Endothelial cell of umbilical vein (primary cell): ENCODE measurements at regions not wholly inside any gene's neighbourhood (a gene's known extent, or its start where the extent isn't known, plus 50 kb on each side); places are given as distances from the start of the nearest gene placed in this dataset.

Experiments
- BruUV-seq: library from RNA; stranded (reverse); fragments of 400-500 nt; replicated peaks from 2 replicates; lab custom pipeline; 2021; lab: Mats Ljungman, UMichigan
- CTCF ChIA-PET: fragments of 300-600, 350-600 bp; sonication (Branson Sonifier 250); formaldehyde crosslinking; loops from one replicate; lab custom pipeline; 2021; ENCODE audit warnings: antibody characterized with exemption, inconsistent platforms; lab: Charles Lee
- POLR2A ChIA-PET: fragments of 300-600, 350-600 bp; sonication (Branson Sonifier 250); formaldehyde crosslinking; loops from one replicate; lab custom pipeline; 2021; ENCODE audit warnings: antibody characterized with exemption, inconsistent platforms; lab: Charles Lee
- DNase-seq: peaks from one replicate; pipeline ENCODE4 v3.0.0-alpha.2; 2011; ENCODE audit warnings: low read depth, low spot score
- FAIRE-seq: peaks from 2 replicates; lab custom pipeline; 2011; peaks lifted over from hg19 to GRCh38; lab: Jason Lieb, UNC
- H2AFZ ChIP-seq: 2 replicates; pipeline ENCODE4 v1.6.0; 2012; ENCODE audit warnings: low read depth, low read length, control low read depth, inconsistent platforms
- H3K27ac ChIP-seq: 2 replicates; pipeline ENCODE4 v1.5.1; 2011; ENCODE audit warnings: low read depth, mild to moderate bottlenecking, control low read depth, low read length, moderate library complexity; ENCODE audit not compliant: insufficient read depth
- H3K27me3 ChIP-seq, 2 experiments: 2 replicates each; pipeline versions ENCODE4 v1.6.0 to v1.6.1; 2011; ENCODE audit warnings: low read length in 2 of 2, mixed read lengths in 1 of 2; ENCODE audit not compliant: control insufficient read depth in 2 of 2, insufficient read depth in 2 of 2
- H3K36me3 ChIP-seq, 2 experiments: 2 replicates in 1 of 2; 3 replicates in 1 of 2; pipeline ENCODE4 v1.5.1; 2011; ENCODE audit warnings: low read length in 2 of 2, mild to moderate bottlenecking in 1 of 2, moderate library complexity in 1 of 2; ENCODE audit not compliant: control insufficient read depth in 2 of 2, insufficient read depth in 2 of 2; ENCODE audit errors: extremely low read depth in 1 of 2
- H3K4me1 ChIP-seq: 3 replicates; pipeline ENCODE4 v1.5.1; 2011; ENCODE audit warnings: mild to moderate bottlenecking, low read length; ENCODE audit not compliant: control insufficient read depth, insufficient read depth; ENCODE audit errors: extremely low read depth
- H3K4me2 ChIP-seq: 2 replicates; pipeline ENCODE4 v1.6.1; 2011; ENCODE audit warnings: low read length, control low read depth, mixed read lengths; ENCODE audit not compliant: insufficient read depth
- H3K4me3 ChIP-seq, 3 experiments: fragments of 200-600 bp in 1 of 3; sonication (generic), shearing (Covaris generic) in 1 of 3; replicated peaks in 1 of 3; 2 replicates each; pipeline ENCODE4 v1.5.1; 2011 to 2016; ENCODE audit warnings: control low read depth in 3 of 3, low read length in 3 of 3, mild to moderate bottlenecking in 2 of 3, inconsistent platforms in 1 of 3, low read depth in 1 of 3, moderate library complexity in 1 of 3; ENCODE audit not compliant: insufficient read depth in 1 of 3
- H3K79me2 ChIP-seq: 2 replicates; pipeline ENCODE4 v1.6.0; 2012; ENCODE audit warnings: low read length, inconsistent platforms; ENCODE audit not compliant: control insufficient read depth, insufficient read depth
- H3K9ac ChIP-seq: replicated peaks from 2 replicates; pipeline ENCODE3; 2011; ENCODE audit warnings: low read length, control low read depth; ENCODE audit not compliant: insufficient read depth; ENCODE audit errors: extremely low read depth
- H3K9me1 ChIP-seq: replicated peaks from 3 replicates; pipeline ENCODE4 v1.6.0; 2011; ENCODE audit warnings: mild to moderate bottlenecking, low read length; ENCODE audit not compliant: control insufficient read depth, insufficient read depth; ENCODE audit errors: extremely low read depth
- H3K9me3 ChIP-seq: replicated peaks from 2 replicates; pipeline ENCODE4 v1.5.1; 2012; ENCODE audit warnings: low read length, inconsistent platforms; ENCODE audit not compliant: control insufficient read depth, insufficient read depth
- H4K20me1 ChIP-seq: replicated peaks from 2 replicates; pipeline ENCODE3; 2011; ENCODE audit warnings: mild to moderate bottlenecking, low read length; ENCODE audit not compliant: control insufficient read depth, insufficient read depth; ENCODE audit errors: extremely low read depth
- CTCF ChIP-seq, 2 donors: IDR thresholded peaks; 1 replicate in 1 of 2; 2 replicates in 1 of 2; pipeline ENCODE4 v1.5.1; 2011; ENCODE audit warnings: low read length in 2 of 2, mild to moderate bottlenecking in 2 of 2, moderate library complexity in 2 of 2, control low read depth in 1 of 2, inconsistent platforms in 1 of 2, low read depth in 1 of 2; ENCODE audit not compliant: insufficient read depth in 1 of 2; ENCODE audit errors: extremely low read depth in 1 of 2
- EZH2 ChIP-seq: IDR thresholded peaks from 2 replicates; pipeline ENCODE4 v1.6.1; 2012; ENCODE audit warnings: borderline replicate concordance, low read depth, mild to moderate bottlenecking, moderate library complexity, low read length, inconsistent platforms; ENCODE audit not compliant: severe bottlenecking
- FOS ChIP-seq: IDR thresholded peaks from 2 replicates; pipeline ENCODE4 v1.6.1; 2011; ENCODE audit warnings: mild to moderate bottlenecking, low read length, moderate library complexity, borderline replicate concordance; ENCODE audit not compliant: insufficient read depth
- GATA2 ChIP-seq: IDR thresholded peaks from 2 replicates; pipeline ENCODE4 v1.7.0; 2011; ENCODE audit warnings: low read depth, mild to moderate bottlenecking, moderate library complexity, mixed read lengths, low read length; ENCODE audit not compliant: insufficient read length, insufficient read depth
- JUN ChIP-seq: IDR thresholded peaks from 2 replicates; pipeline ENCODE4 v1.6.1; 2011; ENCODE audit warnings: borderline replicate concordance, low read depth; ENCODE audit not compliant: insufficient read length, insufficient read depth
- MAX ChIP-seq: IDR thresholded peaks from 2 replicates; pipeline ENCODE4 v1.6.1; 2011; ENCODE audit not compliant: insufficient read depth, insufficient read length
- MYC ChIP-seq: IDR thresholded peaks from one replicate; pipeline ENCODE4 v1.6.1; 2011; ENCODE audit warnings: mild to moderate bottlenecking, low read depth, low read length
- POLR2A ChIP-seq: IDR thresholded peaks from 2 replicates; pipeline ENCODE4 v1.6.1; 2012; ENCODE audit warnings: low read depth, mild to moderate bottlenecking, control low read depth, low read length
- POLR2AphosphoS5 ChIP-seq: IDR thresholded peaks from 2 replicates; pipeline ENCODE4 v1.6.1; 2012; ENCODE audit warnings: low read depth, mild to moderate bottlenecking, control low read depth, low read length, moderate library complexity; ENCODE audit not compliant: insufficient read depth
- dilution Hi-C: fragments of 300-500 bp; cut with MboI; formaldehyde crosslinking; loops from one replicate; pipeline ENCODE4 v1.15.0; 2019; ENCODE audit warnings: low sequenced_read_pairs; ENCODE audit not compliant: extremely low pct_ligation_motif_present
- intact Hi-C: fragments of 100-400 bp; cut with micrococcal nuclease; formaldehyde crosslinking; loops from one replicate; pipeline ENCODE4 v1.10.0; 2022

GRCh38 chr7:69283421-69283820 is 314.9 kb upstream of the AUTS2 start:
- Histone ChIP-seq H3K79me2 (no peaks in the 10 kb centered on the region), H4K20me1 (no peaks in the 10 kb centered on the region), H3K36me3 (no peaks in the 10 kb centered on the region), H2AFZ (no peak overlapping the region), H3K4me2 (no peak overlapping the region), H3K27ac (no peak overlapping the region), H3K27me3 (no peaks in the 10 kb centered on the region), H3K9me1 (no peaks in the 10 kb centered on the region), H3K9ac (no peak overlapping the region), H3K4me3 (no peak overlapping the region), H3K4me1 (no peaks in the 10 kb centered on the region), H3K9me3 (no peaks in the 10 kb centered on the region)
- CTCF ChIA-PET, result no interaction called here
- POLR2A ChIA-PET, result no interaction called here
- intact Hi-C loops, result no loop called here
- dilution Hi-C loops, result no loop called here
- DNase-seq (no peak), FAIRE-seq (no peak)
- TF ChIP-seq POLR2A, result no peak
- TF ChIP-seq FOS, result no peak
- TF ChIP-seq MYC, result no peak
- no peak for TF ChIP-seq GATA2
- TF ChIP-seq CTCF (IDR thresholded peaks at IDR 0.05; ENCODE audit: extremely low read depth in 1 of 2, insufficient read depth in 1 of 2, low read depth in 1 of 2, low read length in 2 of 2), result no peak
- no peak for TF ChIP-seq JUN
- no peak for TF ChIP-seq MAX
- no peak for TF ChIP-seq POLR2AphosphoS5
- TF ChIP-seq EZH2, result no peak
- BruUV-seq, result no TSS peak
